ENCODE measurements at regions not wholly inside any gene's neighbourhood (a gene's known extent, or its start where the extent isn't known, plus 50 kb on each side); places are given as distances from the start of the nearest gene placed in this dataset.

- FAIRE-seq = no peak
- DNase-seq (ENCODE audit: low spot score in 2 of 2) = no peak
Measured at GRCh38 chr10:61549861-61550260, 96.7 kb upstream of the TMEM26 start.

- FAIRE-seq (no peak), DNase-seq (ENCODE audit: low spot score in 2 of 2) (no peak)
Measured at GRCh38 chr10:61548364-61548763, 95.2 kb upstream of the TMEM26 start.

GRCh38 chr10:61547297-61547696, 94.1 kb upstream of the TMEM26 start:
- no peak for FAIRE-seq
- DNase-seq (ENCODE audit: low spot score in 2 of 2) = no peak

DNA sequence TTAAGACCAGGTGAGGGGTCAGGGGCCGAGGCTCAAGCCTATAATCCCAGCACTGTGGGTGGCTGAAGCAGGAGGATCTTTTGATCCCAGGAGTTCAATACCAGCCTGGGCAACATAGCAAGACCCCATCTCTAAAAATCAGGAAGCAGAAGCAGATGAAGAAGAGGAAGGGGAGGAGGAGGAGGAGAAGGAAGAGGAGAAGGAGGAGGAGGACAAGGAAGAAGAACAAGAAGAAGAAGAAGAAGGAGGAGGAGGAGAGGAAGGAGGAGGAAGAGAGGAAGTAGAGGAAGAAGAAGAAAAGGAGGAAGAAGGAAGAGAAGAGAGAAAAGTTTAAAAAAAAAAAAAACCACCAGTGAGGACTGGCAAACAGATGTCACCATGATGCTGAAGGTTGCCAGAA, 92.0 kb upstream of the TMEM26 start:
- FAIRE-seq (no peak), DNase-seq (ENCODE audit: low spot score in 2 of 2) (no peak)

DNA sequence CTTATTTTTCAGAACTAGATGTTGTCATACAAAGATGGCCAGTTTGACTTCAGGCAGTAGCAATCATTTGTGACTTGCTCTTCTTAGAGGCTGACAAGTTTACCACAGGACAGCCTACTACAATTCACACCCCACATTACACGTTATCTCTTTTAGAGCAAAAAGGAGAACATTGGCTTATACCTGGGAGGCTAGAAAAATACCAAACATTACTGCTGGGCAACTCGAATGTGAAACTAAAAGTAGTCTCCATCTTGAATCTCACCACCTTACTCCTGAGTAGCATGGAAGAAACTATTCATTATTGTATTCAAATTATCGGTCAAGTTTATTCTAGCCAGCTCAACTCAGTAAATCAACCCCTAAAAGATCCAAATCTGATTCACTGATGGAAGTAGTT, 90.7 kb upstream of the TMEM26 start:
- FAIRE-seq (no peak), DNase-seq (ENCODE audit: low spot score in 2 of 2) (no peak)

- DNase-seq (ENCODE audit: low spot score in 2 of 2) (no peak), FAIRE-seq (no peak)
Measured at GRCh38 chr10:61542596-61542995, 89.4 kb upstream of the TMEM26 start.

GRCh38 chr10:61541960-61542359, 88.8 kb upstream of the TMEM26 start:
- FAIRE-seq = no peak
- no peak for DNase-seq (ENCODE audit: low spot score in 2 of 2)

GRCh38 chr10:61539876-61540275, 86.7 kb upstream of the TMEM26 start:
- no peak for FAIRE-seq
- DNase-seq (ENCODE audit: low spot score in 2 of 2) = no peak

- no peak for DNase-seq (ENCODE audit: low spot score in 2 of 2)
- no peak for FAIRE-seq
Measured at GRCh38 chr10:61529208-61529607, 76.0 kb upstream of the TMEM26 start.

DNA sequence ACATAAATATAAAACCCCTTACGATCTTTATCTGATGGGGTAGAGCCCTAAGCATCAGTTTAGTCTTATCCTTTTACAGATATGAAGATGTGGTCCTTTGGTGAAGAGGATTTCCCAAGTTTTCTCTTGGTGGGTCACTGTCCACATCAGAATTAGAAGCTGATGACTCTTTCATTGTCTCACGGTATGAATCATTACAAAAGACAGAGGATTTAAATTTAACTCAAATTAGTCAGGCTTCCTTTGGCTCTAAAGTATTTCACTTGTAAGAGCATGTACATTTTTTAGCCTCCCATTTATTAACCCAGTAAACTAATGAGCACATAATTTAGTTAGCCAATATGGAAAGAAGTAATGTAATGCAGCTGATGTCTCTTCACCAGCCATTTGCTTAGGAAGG, 49.9 kb upstream of the TMEM26 start:
- no peak for FAIRE-seq
- DNase-seq (ENCODE audit: low spot score in 2 of 2) = no peak

All from frontal cortex (tissue), 3 donors.